GM18519 (cell line): ENCODE measurements at regions not wholly inside any gene's neighbourhood (a gene's known extent, or its start where the extent isn't known, plus 50 kb on each side); places are given as distances from the start of the nearest gene placed in this dataset.

Source experiments
- ATAC-seq: cut with Tn5 transposase; IDR thresholded peaks from one replicate; pipeline ENCODE4 v1.9.1; 2021; ENCODE audit warnings: mild to moderate bottlenecking, moderate library complexity; ENCODE audit not compliant: unreplicated experiment, low FRiP score

GRCh38 chr2:200170221-200170620 is 136.3 kb upstream of the SPATS2L start:
- no peak for ATAC-seq

GRCh38 chr2:200171731-200172482 is 134.6 kb upstream of the SPATS2L start:
- ATAC-seq = no peak

- ATAC-seq = no peak
Measured at GRCh38 chr2:200172521-200172920, 134.0 kb upstream of the SPATS2L start.

- no peak for ATAC-seq
Measured at GRCh38 chr2:200172944-200173581, 133.4 kb upstream of the SPATS2L start.

GRCh38 chr2:200173691-200174090 is 132.8 kb upstream of the SPATS2L start:
- ATAC-seq = no peak

- no peak for ATAC-seq
Measured at GRCh38 chr2:200174433-200175216, 131.9 kb upstream of the SPATS2L start.

- no peak for ATAC-seq
Measured at GRCh38 chr2:200177971-200178911, 128.3 kb upstream of the SPATS2L start.

GRCh38 chr2:200179151-200179550 is 127.3 kb upstream of the SPATS2L start:
- no peak for ATAC-seq

GRCh38 chr2:200180943-200181342 is 125.5 kb upstream of the SPATS2L start:
- no peak for ATAC-seq

- ATAC-seq = no peak
Measured at GRCh38 chr2:200181755-200182154, 124.7 kb upstream of the SPATS2L start.

- no peak for ATAC-seq
Measured at GRCh38 chr2:200184748-200185627, 121.5 kb upstream of the SPATS2L start.

GRCh38 chr2:200185628-200186000 is 120.9 kb upstream of the SPATS2L start:
- no peak for ATAC-seq

GRCh38 chr2:200186002-200186401 is 120.5 kb upstream of the SPATS2L start:
- ATAC-seq = no peak

- no peak for ATAC-seq
Measured at GRCh38 chr2:200188876-200189275, 117.6 kb upstream of the SPATS2L start.

- no peak for ATAC-seq
Measured at GRCh38 chr2:200189964-200190363, 116.5 kb upstream of the SPATS2L start.

GRCh38 chr2:200193331-200193730 is 113.2 kb upstream of the SPATS2L start:
- ATAC-seq = no peak

- peak; percentile 49 for ATAC-seq
Measured at GRCh38 chr2:200193791-200194190, 112.7 kb upstream of the SPATS2L start.

GRCh38 chr2:200194746-200195145 is 111.7 kb upstream of the SPATS2L start:
- no peak for ATAC-seq

- no peak for ATAC-seq
Measured at GRCh38 chr2:200199005-200199404, 107.5 kb upstream of the SPATS2L start.
